Fibroblast of villous mesenchyme (primary cell): ENCODE measurements at regions not wholly inside any gene's neighbourhood (a gene's known extent, or its start where the extent isn't known, plus 50 kb on each side); places are given as distances from the start of the nearest gene placed in this dataset.

ENCODE experiments used
- DNase-seq: peaks from one replicate; pipeline ENCODE4 v3.0.0-alpha.2; 2010; ENCODE audit warnings: low read depth
- H3K4me3 ChIP-seq: 2 replicates; pipeline ENCODE4 v1.5.1; 2011; ENCODE audit warnings: low read depth, mild to moderate bottlenecking, low read length
- TF ChIP-seq, protein P1 (sequence below): IDR thresholded peaks from 2 replicates; pipeline ENCODE4 v1.5.1; 2012; ENCODE audit warnings: low read depth, mild to moderate bottlenecking, low read length; ENCODE audit not compliant: insufficient read depth

DNA sequence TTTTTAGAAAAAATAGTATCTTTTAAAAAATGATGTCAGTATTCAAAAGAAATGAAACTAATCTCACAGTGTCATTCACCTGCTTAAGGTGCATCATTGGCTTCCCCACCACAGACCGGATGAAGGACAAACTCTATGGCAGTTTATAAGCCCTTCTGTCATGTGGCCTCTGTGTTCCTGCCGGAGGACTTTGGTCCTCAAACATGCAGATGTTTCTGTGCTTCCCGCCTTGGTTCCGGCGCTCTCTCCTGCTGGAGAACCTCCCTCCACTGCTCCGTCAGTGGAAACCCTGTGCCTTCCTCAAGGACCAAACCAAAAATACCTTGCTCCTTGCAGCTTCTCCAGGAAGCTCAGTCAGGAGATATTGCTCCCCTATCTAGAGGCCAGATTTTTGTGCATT, 326.3 kb downstream of the UACA start:
- TF ChIP-seq, protein P1, sequence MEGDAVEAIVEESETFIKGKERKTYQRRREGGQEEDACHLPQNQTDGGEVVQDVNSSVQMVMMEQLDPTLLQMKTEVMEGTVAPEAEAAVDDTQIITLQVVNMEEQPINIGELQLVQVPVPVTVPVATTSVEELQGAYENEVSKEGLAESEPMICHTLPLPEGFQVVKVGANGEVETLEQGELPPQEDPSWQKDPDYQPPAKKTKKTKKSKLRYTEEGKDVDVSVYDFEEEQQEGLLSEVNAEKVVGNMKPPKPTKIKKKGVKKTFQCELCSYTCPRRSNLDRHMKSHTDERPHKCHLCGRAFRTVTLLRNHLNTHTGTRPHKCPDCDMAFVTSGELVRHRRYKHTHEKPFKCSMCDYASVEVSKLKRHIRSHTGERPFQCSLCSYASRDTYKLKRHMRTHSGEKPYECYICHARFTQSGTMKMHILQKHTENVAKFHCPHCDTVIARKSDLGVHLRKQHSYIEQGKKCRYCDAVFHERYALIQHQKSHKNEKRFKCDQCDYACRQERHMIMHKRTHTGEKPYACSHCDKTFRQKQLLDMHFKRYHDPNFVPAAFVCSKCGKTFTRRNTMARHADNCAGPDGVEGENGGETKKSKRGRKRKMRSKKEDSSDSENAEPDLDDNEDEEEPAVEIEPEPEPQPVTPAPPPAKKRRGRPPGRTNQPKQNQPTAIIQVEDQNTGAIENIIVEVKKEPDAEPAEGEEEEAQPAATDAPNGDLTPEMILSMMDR, result no peak
- DNase-seq, result no peak
- H3K4me3 ChIP-seq, result no peak overlapping the region

DNA sequence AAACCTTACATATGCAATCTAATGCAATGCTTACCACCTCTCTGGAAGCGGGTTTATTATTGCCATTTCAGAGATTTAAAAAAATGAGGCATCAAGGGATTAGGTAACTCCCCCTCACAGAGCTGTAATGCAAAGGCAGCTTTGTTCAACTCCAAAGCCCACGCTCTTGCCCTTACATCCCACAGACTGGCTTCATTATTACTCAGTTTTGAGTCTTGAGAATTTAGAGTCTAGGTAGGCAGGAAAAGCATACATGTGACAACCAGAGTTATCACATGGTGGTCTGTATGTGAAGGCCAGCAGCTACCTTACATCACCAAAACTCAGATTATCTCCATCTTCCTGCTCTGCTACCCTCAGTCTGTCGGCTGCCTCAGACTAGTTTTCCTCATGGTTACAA, 326.9 kb downstream of the UACA start:
- no peak for DNase-seq
- TF ChIP-seq, protein P1, result no peak
- no peak overlapping the region for H3K4me3 ChIP-seq

DNA sequence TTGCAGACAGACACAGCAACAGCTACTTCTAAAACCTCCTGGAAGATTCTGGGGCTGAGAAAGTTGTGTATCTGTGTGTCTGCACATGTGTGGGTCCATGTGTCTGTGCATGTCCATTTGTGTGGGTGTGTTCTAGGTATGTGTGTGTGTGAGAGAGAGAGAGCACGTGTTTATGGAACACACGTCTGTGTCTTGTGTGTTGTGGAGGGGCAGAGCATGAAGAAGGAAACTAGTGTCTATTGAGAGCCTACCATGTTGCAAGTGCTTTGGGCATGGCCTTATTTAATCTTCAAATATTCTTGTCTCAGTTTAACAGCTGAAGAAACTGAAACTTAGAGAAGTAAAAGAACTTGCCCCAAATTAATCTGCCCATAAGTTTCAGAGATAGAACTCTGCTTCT, 327.5 kb downstream of the UACA start:
- TF ChIP-seq, protein P1, result no peak
- H3K4me3 ChIP-seq, result no peak overlapping the region
- DNase-seq, result no peak

DNA sequence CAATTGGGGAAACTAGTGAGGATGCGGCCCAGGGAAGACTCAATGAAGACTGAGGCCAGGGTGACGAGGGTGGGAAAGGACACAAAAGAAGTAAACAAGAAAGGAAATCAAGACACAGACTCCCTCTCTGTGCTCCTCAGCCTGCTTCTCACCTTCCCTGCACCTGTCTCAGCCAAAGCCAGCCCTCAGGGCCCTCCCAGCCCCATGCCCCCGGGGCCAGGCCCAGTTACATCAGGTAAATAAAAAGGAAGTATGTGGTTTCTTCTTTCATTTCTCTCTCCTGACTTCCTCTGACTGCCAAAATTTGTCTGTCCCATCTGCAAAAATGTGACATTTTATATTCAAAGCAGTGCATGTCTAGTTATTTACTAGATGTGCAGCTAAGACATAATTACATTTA, 328.0 kb downstream of the UACA start:
- TF ChIP-seq, protein P1, result no peak
- H3K4me3 ChIP-seq, result no peak overlapping the region
- no peak for DNase-seq

DNA sequence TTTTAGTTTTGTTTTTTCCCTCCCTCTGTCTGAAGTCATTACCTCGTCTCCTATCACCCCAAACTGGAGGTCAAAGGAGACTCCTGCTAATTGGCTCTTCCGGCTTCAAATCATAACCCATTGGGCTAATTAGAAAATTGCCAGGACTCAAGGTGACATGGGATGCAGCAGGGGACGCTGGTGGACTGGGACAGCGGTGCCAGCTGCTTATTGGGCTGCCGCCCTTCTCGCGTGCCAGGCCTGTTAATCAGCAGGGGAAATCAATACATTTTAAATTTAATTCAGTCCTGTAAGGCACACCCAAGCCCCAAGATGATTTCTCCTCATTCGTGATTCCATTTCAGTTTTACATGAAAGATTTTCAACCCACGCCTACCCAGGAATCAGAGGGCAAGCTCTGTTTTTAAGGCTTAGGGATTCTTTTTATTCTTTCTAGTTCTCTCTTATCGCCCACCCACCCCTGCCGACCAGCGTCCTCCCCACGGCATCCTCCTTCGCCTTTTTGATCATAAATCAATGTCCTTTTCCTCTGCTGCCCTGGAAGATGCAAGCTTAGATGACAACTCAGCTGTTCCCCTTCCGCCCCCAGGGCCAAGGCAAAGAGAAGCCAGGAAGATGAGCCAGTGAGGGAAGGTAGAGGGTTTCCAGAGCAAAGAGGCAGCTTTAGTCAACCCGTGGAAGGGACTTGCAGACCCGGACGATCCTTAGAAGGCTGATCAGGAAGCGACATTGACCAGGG, 329.6 kb downstream of the UACA start:
- no peak overlapping the region for H3K4me3 ChIP-seq
- TF ChIP-seq, protein P1, result no peak
- no peak for DNase-seq

DNA sequence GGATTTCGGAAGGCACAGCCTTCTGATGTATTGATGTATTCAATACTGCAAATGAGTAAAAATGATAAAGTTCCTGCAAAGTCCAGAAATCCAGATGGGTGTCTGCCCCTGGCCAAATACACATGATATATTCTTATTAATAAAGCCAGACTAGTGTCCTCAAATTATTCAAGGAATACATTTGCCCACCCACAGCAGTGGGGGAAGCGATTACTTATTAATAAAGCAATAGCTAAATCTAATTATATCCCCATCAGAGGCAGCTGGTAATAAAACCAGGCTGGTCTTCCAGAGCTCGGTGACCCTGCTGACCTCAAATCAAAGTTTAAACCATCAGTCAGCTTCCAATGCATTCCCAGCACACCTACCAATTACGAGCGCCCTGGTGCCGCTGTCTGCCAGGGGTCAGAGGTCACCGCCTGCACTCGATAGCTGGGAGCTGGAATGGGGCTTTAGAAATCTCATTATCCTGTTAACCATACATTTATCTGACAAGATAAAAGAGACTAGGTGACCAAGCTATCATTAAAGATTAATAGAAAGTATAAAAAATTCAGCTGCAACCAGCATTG, 330.3 kb downstream of the UACA start:
- DNase-seq, result no peak
- H3K4me3 ChIP-seq, result no peak overlapping the region
- TF ChIP-seq, protein P1, result no peak
